Upper lobe of left lung (tissue), 4 donors: ENCODE measurements at regions not wholly inside any gene's neighbourhood (a gene's known extent, or its start where the extent isn't known, plus 50 kb on each side); places are given as distances from the start of the nearest gene placed in this dataset.

Source experiments
- POLR2A ChIP-seq, 4 donors: fragments of 450-650 bp; IDR thresholded peaks; one replicate each; pipeline ENCODE4 v1.5.1; 2016 to 2017; ENCODE audit warnings: antibody characterized with exemption in 4 of 4, mild to moderate bottlenecking in 2 of 4
- TF ChIP-seq, protein P1 (sequence below), 6 experiments: fragments of 450-650 bp in 4 of 6; fragments of 200-600 bp in 2 of 6; sonication (generic) in 2 of 6; IDR thresholded peaks; one replicate each; pipeline ENCODE4 v1.5.1; 2016 to 2019; ENCODE audit warnings: antibody characterized with exemption in 6 of 6

DNA sequence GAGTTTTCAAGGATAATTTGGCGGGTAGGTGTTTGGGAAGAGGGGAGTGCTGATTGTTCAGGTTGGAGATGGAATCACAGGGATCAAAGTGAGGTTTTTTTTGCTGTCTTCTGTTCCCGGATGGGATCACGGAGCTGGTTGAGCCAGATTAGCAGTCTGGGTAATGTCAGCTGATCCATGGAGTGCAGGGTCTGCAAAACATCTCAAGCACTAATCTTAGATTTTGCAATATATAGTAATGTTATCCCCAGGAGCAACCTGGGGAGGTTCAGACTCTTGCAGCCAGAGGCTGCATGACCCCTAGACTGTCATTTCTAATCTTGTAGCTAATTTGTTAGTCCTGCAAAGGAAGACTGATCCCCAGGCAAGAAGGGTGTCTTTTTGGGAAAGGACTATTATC, 354.1 kb upstream of the SGO1 start:
- TF ChIP-seq POLR2A (IDR thresholded peaks at IDR 0.05): no peak
- TF ChIP-seq, protein P1, sequence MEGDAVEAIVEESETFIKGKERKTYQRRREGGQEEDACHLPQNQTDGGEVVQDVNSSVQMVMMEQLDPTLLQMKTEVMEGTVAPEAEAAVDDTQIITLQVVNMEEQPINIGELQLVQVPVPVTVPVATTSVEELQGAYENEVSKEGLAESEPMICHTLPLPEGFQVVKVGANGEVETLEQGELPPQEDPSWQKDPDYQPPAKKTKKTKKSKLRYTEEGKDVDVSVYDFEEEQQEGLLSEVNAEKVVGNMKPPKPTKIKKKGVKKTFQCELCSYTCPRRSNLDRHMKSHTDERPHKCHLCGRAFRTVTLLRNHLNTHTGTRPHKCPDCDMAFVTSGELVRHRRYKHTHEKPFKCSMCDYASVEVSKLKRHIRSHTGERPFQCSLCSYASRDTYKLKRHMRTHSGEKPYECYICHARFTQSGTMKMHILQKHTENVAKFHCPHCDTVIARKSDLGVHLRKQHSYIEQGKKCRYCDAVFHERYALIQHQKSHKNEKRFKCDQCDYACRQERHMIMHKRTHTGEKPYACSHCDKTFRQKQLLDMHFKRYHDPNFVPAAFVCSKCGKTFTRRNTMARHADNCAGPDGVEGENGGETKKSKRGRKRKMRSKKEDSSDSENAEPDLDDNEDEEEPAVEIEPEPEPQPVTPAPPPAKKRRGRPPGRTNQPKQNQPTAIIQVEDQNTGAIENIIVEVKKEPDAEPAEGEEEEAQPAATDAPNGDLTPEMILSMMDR (IDR thresholded peaks at IDR 0.05): no peak
